Fibroblast of lung (primary cell): ENCODE measurements at regions not wholly inside any gene's neighbourhood (a gene's known extent, or its start where the extent isn't known, plus 50 kb on each side); places are given as distances from the start of the nearest gene placed in this dataset.

Source experiments
- EZH2 ChIP-seq: IDR thresholded peaks from 2 replicates; pipeline ENCODE4 v1.5.1; 2012; ENCODE audit warnings: low read length, control low read depth, mild to moderate bottlenecking; ENCODE audit errors: missing control alignments
- TF ChIP-seq, protein P1 (sequence below), 2 donors: IDR thresholded peaks in 1 of 2; conservative IDR thresholded peaks in 1 of 2; 1 replicate in 1 of 2; 2 replicates in 1 of 2; pipeline ENCODE4 v1.5.1; 2011 to 2012; ENCODE audit warnings: low read length in 2 of 2, control low read depth in 1 of 2, inconsistent platforms in 1 of 2, low read depth in 1 of 2, mild to moderate bottlenecking in 1 of 2

GRCh38 chr12:92509156-92509738, 193.5 kb upstream of the PLEKHG7 start:
- TF ChIP-seq, protein P1, sequence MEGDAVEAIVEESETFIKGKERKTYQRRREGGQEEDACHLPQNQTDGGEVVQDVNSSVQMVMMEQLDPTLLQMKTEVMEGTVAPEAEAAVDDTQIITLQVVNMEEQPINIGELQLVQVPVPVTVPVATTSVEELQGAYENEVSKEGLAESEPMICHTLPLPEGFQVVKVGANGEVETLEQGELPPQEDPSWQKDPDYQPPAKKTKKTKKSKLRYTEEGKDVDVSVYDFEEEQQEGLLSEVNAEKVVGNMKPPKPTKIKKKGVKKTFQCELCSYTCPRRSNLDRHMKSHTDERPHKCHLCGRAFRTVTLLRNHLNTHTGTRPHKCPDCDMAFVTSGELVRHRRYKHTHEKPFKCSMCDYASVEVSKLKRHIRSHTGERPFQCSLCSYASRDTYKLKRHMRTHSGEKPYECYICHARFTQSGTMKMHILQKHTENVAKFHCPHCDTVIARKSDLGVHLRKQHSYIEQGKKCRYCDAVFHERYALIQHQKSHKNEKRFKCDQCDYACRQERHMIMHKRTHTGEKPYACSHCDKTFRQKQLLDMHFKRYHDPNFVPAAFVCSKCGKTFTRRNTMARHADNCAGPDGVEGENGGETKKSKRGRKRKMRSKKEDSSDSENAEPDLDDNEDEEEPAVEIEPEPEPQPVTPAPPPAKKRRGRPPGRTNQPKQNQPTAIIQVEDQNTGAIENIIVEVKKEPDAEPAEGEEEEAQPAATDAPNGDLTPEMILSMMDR (conservative IDR thresholded peaks at IDR 0.05 in 1 of 2, IDR thresholded peaks at IDR 0.05 in 1 of 2; ENCODE audit: low read depth in 1 of 2, low read length in 2 of 2), result no peak
- no peak for TF ChIP-seq EZH2
